Nephron progenitor cell (in vitro differentiated cells): ENCODE measurements at regions not wholly inside any gene's neighbourhood (a gene's known extent, or its start where the extent isn't known, plus 50 kb on each side); places are given as distances from the start of the nearest gene placed in this dataset.

ENCODE experiments used
- DNase-seq: peaks from one replicate; pipeline ENCODE4 v3.0.0; 2021
- H3K27ac Mint-ChIP-seq: 2 replicates; pipeline ENCODE4 v1.8.0; 2021; ENCODE audit warnings: mild to moderate bottlenecking, moderate library complexity, mixed read lengths
- H3K27me3 Mint-ChIP-seq: 2 replicates; pipeline ENCODE4 v1.8.0; 2021; ENCODE audit warnings: mild to moderate bottlenecking, low read depth, mixed read lengths; ENCODE audit not compliant: poor library complexity
- H3K36me3 Mint-ChIP-seq: 2 replicates; pipeline ENCODE4 v1.8.0; 2021; ENCODE audit warnings: low read depth, mixed read lengths
- H3K4me1 Mint-ChIP-seq: 2 replicates; pipeline ENCODE4 v1.8.0; 2021; ENCODE audit warnings: mixed read lengths
- H3K4me3 Mint-ChIP-seq: 2 replicates; pipeline ENCODE4 v1.8.0; 2021; ENCODE audit warnings: mild to moderate bottlenecking, moderate library complexity, mixed read lengths
- H3K9me3 Mint-ChIP-seq: 2 replicates; pipeline ENCODE4 v1.8.0; 2021; ENCODE audit warnings: mild to moderate bottlenecking, moderate library complexity, mixed read lengths
- TF ChIP-seq, protein P1 (sequence below): fragments of 200-600 bp; sonication (generic); IDR thresholded peaks from 2 replicates; pipeline ENCODE4 v1.5.0; 2021; ENCODE audit warnings: antibody characterized with exemption

DNA sequence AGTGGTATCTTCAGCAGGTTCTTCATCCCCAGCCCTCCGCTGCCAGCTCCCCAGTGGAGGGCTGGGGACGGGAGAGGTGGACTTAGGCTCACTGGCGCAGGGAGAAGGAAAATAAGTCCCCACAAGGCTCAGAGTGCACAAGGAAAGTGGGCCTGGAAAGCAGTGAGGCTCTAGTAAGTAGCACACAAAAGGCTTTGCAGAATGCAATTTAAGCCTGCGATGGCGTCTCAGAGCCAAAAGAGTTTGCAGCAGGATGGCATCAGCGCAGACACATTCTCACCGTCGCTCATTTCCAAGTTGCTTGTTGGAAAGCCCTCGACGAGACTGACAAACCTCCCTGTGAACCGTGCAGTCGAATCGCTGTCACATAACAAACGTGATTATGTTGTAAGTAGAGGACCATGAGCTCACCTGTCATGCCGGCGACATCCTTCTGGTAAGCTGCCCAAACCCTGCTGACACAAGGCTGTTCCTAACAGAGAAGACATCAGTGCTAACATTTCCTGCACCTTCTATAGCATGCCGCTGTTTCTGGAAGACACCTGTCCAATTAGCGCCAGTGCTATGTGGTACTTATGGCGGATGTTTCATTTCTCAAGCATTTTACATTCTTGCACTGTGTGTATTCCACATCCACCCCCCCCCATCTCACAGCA lies 98.3 kb upstream of the NPVF start:
- DNase-seq, result no peak
- TF ChIP-seq, protein P1, sequence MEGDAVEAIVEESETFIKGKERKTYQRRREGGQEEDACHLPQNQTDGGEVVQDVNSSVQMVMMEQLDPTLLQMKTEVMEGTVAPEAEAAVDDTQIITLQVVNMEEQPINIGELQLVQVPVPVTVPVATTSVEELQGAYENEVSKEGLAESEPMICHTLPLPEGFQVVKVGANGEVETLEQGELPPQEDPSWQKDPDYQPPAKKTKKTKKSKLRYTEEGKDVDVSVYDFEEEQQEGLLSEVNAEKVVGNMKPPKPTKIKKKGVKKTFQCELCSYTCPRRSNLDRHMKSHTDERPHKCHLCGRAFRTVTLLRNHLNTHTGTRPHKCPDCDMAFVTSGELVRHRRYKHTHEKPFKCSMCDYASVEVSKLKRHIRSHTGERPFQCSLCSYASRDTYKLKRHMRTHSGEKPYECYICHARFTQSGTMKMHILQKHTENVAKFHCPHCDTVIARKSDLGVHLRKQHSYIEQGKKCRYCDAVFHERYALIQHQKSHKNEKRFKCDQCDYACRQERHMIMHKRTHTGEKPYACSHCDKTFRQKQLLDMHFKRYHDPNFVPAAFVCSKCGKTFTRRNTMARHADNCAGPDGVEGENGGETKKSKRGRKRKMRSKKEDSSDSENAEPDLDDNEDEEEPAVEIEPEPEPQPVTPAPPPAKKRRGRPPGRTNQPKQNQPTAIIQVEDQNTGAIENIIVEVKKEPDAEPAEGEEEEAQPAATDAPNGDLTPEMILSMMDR, result no peak
- peaks cover 4% of the 10 kb centered on the region for H3K4me1 Mint-ChIP-seq
- no peaks in the 10 kb centered on the region for H3K9me3 Mint-ChIP-seq
- H3K4me3 Mint-ChIP-seq, result no peak overlapping the region
- H3K27me3 Mint-ChIP-seq, result peaks cover 7% of the 10 kb centered on the region
- H3K27ac Mint-ChIP-seq, result no peak overlapping the region
- no peaks in the 10 kb centered on the region for H3K36me3 Mint-ChIP-seq

DNA sequence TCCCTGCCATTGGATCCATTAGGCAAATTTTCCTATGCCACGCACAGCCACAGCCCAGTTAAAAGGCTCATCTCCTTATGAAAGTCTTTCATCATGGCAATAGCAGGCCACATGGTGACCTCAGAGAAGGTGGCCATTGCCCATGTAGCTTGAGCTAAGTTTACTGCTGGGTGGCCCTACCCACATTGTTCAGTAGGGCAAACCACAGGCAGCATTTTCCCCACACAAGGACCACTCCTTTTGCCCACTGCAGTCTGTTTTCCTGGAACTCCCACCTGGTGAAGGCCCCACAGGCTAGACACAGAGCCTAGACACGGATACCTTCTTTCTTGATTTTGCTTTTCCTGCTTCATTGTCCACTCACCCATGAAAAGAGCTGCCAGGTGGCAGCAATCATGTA lies 101.5 kb upstream of the NPVF start:
- Mint-ChIP-seq H3K4me1 (no peaks in the 10 kb centered on the region), H3K4me3 (no peak overlapping the region), H3K36me3 (no peaks in the 10 kb centered on the region), H3K9me3 (no peaks in the 10 kb centered on the region), H3K27ac (no peak overlapping the region), H3K27me3 (peaks cover 2% of the 10 kb centered on the region)
- TF ChIP-seq, protein P1, result no peak
- no peak for DNase-seq

DNA sequence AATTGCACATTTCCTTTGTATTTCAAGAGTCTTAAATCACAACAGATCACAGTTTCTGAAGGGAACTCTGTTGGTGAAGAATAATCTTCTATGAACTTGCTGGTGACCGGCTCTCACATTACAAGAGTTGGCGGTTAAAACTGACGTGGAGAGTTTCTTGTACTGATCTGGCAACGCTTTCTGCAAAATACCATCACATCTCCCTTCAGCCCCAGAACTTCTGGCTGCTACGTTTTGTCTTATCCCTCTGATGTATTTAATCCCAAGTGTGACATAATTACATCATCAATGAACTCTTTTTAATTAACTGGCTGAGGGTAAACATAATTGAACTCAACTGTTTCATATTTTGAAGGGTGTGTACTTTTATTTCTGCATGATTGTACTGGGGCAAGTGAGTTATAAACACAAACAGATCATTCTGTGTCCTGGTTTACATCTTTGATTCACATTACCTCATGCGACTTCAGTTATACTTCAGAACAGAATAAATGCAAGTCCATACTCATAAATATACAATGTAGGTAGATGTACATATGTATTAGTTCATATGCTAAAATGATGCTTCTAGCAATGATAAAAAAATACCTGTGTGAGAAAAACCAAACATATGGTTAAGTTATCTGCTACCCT lies 105.1 kb upstream of the NPVF start:
- H3K4me1 Mint-ChIP-seq, result no peaks in the 10 kb centered on the region
- TF ChIP-seq, protein P1, result no peak

DNA sequence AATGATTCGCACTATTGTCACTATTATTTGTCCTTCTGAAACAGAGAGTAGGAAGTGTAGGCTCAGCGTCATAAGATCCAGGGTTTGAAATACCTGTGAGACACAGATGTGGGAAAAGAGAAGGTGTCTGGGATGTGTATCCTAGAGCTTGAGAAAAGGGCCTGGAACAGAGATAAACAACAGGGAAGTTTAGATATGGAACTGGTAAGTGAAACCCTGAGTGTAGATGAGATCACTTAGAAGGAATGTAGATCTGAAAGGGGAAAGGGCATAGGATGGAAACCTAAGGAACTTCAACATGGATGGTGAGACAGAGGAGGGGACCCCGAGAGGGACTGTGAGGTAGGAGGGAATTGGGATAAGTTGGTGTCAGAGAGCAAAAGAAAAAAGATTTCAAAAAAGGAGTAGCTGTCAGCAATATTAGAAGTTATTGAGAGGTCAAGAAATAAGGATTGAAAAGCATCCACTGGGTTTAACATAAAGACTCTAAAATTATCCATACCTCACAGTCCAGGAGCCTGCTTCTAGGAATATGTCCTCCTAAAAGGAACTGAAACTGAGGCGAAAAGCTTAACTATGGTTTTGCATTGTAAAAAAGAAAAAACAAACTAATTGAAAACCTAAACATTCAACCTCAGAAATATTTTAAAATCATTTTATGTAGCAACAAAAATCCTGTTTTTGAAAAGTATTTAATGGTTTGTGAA lies 119.2 kb upstream of the NPVF start:
- H3K27me3 Mint-ChIP-seq, result peaks cover 13% of the 10 kb centered on the region
- TF ChIP-seq, protein P1, result no peak
- H3K4me3 Mint-ChIP-seq, result no peak overlapping the region
- no peaks in the 10 kb centered on the region for H3K36me3 Mint-ChIP-seq
- H3K4me1 Mint-ChIP-seq, result peaks cover 4% of the 10 kb centered on the region
- H3K27ac Mint-ChIP-seq, result no peak overlapping the region
- no peaks in the 10 kb centered on the region for H3K9me3 Mint-ChIP-seq
- no peak for DNase-seq

More for the DNA sequence above, 105.1 kb upstream of the NPVF start:
- H3K36me3 Mint-ChIP-seq, result no peaks in the 10 kb centered on the region
- H3K27ac Mint-ChIP-seq, result no peak overlapping the region
- DNase-seq, result no peak
- no peak overlapping the region for H3K4me3 Mint-ChIP-seq
- peaks cover 2% of the 10 kb centered on the region for H3K27me3 Mint-ChIP-seq
- H3K9me3 Mint-ChIP-seq, result no peaks in the 10 kb centered on the region

DNA sequence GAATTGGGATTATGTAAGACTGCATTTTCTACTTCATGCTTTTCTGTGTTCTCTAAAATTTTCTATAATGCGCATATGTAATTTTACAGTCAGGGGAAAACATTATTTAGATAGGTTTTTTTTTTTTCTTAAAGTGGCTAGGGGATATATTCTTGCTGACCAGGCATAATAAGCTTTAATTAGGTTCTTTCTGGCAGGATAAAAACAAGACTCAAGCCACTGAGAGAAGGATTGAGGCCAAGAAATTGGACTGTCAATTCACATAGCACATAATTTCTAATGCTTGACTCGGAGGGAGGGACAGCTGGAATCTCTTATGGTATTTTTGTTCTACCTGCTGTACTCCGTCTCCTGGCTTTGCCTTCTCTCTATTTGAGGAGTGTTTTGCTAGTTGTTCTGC lies 119.8 kb upstream of the NPVF start:
- H3K27ac Mint-ChIP-seq, result no peak overlapping the region

More for the DNA sequence above, 119.8 kb upstream of the NPVF start:
- peaks cover 4% of the 10 kb centered on the region for H3K4me1 Mint-ChIP-seq
- no peak overlapping the region for H3K4me3 Mint-ChIP-seq
- no peaks in the 10 kb centered on the region for H3K36me3 Mint-ChIP-seq
- H3K27me3 Mint-ChIP-seq, result peaks cover 13% of the 10 kb centered on the region
- DNase-seq, result no peak
- TF ChIP-seq, protein P1, result no peak
- H3K9me3 Mint-ChIP-seq, result no peaks in the 10 kb centered on the region
